ENCODE measurements at regions not wholly inside any gene's neighbourhood (a gene's known extent, or its start where the extent isn't known, plus 50 kb on each side); places are given as distances from the start of the nearest gene placed in this dataset.

- TF ChIP-seq CTCF (IDR thresholded peaks at IDR 0.05; ENCODE audit: low read depth, low read length) = no peak
- H3K4me3 ChIP-seq (replicated peaks in 1 of 2; ENCODE audit: low read depth in 2 of 2, low read length in 2 of 2) = no peak overlapping the region
- DNase-seq (ENCODE audit: low read depth in 2 of 2) = no peak
Observed at GRCh38 chr12:115771065-115771464, 506.4 kb downstream of the MED13L start.

- no peak for TF ChIP-seq CTCF (IDR thresholded peaks at IDR 0.05; ENCODE audit: low read depth, low read length)
- DNase-seq (ENCODE audit: low read depth in 2 of 2) = no peak
- no peak overlapping the region for H3K4me3 ChIP-seq (replicated peaks in 1 of 2; ENCODE audit: low read depth in 2 of 2, low read length in 2 of 2)
Observed at GRCh38 chr12:115770643-115771042, 506.9 kb downstream of the MED13L start.

- no peak for TF ChIP-seq CTCF (IDR thresholded peaks at IDR 0.05; ENCODE audit: low read depth, low read length)
- no peak overlapping the region for H3K4me3 ChIP-seq (replicated peaks in 1 of 2; ENCODE audit: low read depth in 2 of 2, low read length in 2 of 2)
- no peak for DNase-seq (ENCODE audit: low read depth in 2 of 2)
Observed at GRCh38 chr12:115767916-115768315, 509.6 kb downstream of the MED13L start.

GRCh38 chr12:115763982-115764621 lies 513.4 kb downstream of the MED13L start:
- H3K4me3 ChIP-seq (replicated peaks in 1 of 2; ENCODE audit: low read depth in 2 of 2, low read length in 2 of 2) = no peak overlapping the region
- no peak for TF ChIP-seq CTCF (IDR thresholded peaks at IDR 0.05; ENCODE audit: low read depth, low read length)

GRCh38 chr12:115763376-115763775 lies 514.1 kb downstream of the MED13L start:
- H3K4me3 ChIP-seq (replicated peaks in 1 of 2; ENCODE audit: low read depth in 2 of 2, low read length in 2 of 2) = no peak overlapping the region
- no peak for TF ChIP-seq CTCF (IDR thresholded peaks at IDR 0.05; ENCODE audit: low read depth, low read length)
- DNase-seq (ENCODE audit: low read depth in 2 of 2) = peak in 1 of 2 donors; percentile 3

More at GRCh38 chr12:115763982-115764621, 513.4 kb downstream of the MED13L start:
- no peak for DNase-seq (ENCODE audit: low read depth in 2 of 2)

- DNase-seq (ENCODE audit: low read depth in 2 of 2) = no peak
- H3K4me3 ChIP-seq (replicated peaks in 1 of 2; ENCODE audit: low read depth in 2 of 2, low read length in 2 of 2) = no peak overlapping the region
- TF ChIP-seq CTCF (IDR thresholded peaks at IDR 0.05; ENCODE audit: low read depth, low read length) = no peak
Observed at GRCh38 chr12:115762936-115763335, 514.6 kb downstream of the MED13L start.

GRCh38 chr12:115761784-115762183 lies 515.7 kb downstream of the MED13L start:
- H3K4me3 ChIP-seq (replicated peaks in 1 of 2; ENCODE audit: low read depth in 2 of 2, low read length in 2 of 2) = no peak overlapping the region
- no peak for TF ChIP-seq CTCF (IDR thresholded peaks at IDR 0.05; ENCODE audit: low read depth, low read length)
- DNase-seq (ENCODE audit: low read depth in 2 of 2) = no peak
